ENCODE measurements at regions not wholly inside any gene's neighbourhood (a gene's known extent, or its start where the extent isn't known, plus 50 kb on each side); places are given as distances from the start of the nearest gene placed in this dataset.

DNA sequence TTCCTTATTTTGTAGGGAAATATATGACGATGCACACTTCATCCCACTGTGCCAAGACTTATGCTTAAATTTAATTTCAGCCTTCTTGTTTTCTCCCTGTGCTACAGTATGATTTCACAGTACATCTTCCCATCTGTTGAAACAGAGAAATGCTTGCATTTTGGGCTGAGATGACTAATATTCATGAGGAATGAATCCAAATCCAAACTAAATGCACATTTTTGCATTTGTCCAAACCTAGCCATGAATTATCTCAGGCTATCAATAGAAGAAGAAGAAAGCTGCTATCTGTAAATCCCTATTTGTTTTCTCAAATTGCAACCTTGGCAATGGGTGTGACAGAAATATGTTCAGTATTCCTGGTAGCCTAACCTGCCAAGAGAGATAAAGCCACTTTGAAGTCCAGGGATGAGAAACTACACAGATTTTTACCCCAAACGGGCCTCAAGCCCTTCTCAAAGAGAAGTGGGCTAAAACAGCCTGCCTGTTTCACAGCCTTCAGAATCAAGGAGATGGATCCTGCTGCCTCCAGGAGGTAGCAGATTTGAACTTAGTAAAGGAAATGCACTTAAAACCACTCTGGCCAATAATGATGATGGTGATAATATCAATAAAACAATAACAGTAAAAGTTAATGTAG, 306.9 kb upstream of the NT5C1B start:
- ChIA-PET POLR2A (no interaction called here), CTCF (no interaction called here)
- intact Hi-C loops (cut with micrococcal nuclease) = no loop called here
- dilution Hi-C loops (cut with MboI; ENCODE audit: extremely low pct_ligation_motif_present, low sequenced_read_pairs) = no loop called here
- no peaks in the 10 kb centered on the region for H3K36me3 ChIP-seq (ENCODE audit: control insufficient read depth in 2 of 2, extremely low read depth in 1 of 2, insufficient read depth in 2 of 2, low read length in 2 of 2)
- no peak overlapping the region for H3K4me3 ChIP-seq (replicated peaks in 1 of 3; ENCODE audit: insufficient read depth in 1 of 3, low read depth in 1 of 3, low read length in 3 of 3)
- H3K27ac ChIP-seq (ENCODE audit: insufficient read depth, low read depth, low read length) = no peak overlapping the region
- H3K79me2 ChIP-seq (ENCODE audit: control insufficient read depth, insufficient read depth, low read length) = no peaks in the 10 kb centered on the region
- no peak overlapping the region for H3K4me2 ChIP-seq (ENCODE audit: insufficient read depth, low read length)
- H3K9me1 ChIP-seq (replicated peaks; ENCODE audit: control insufficient read depth, extremely low read depth, insufficient read depth, low read length) = no peaks in the 10 kb centered on the region
- TF ChIP-seq EZH2 (IDR thresholded peaks at IDR 0.05; ENCODE audit: borderline replicate concordance, low read depth, low read length, severe bottlenecking) (no peak), FOS (IDR thresholded peaks at IDR 0.05; ENCODE audit: borderline replicate concordance, insufficient read depth, low read length) (no peak), MYC (IDR thresholded peaks at IDR 0.05; ENCODE audit: low read depth, low read length) (no peak), JUN (IDR thresholded peaks at IDR 0.05; ENCODE audit: borderline replicate concordance, insufficient read depth, insufficient read length, low read depth) (no peak)
- no peak overlapping the region for H2AFZ ChIP-seq (ENCODE audit: low read depth, low read length)
- H3K27me3 ChIP-seq (ENCODE audit: control insufficient read depth in 2 of 2, insufficient read depth in 2 of 2, low read length in 2 of 2) = no peaks in the 10 kb centered on the region
- H3K4me1 ChIP-seq (ENCODE audit: control insufficient read depth, extremely low read depth, insufficient read depth, low read length) = no peaks in the 10 kb centered on the region
- no peaks in the 10 kb centered on the region for H3K9me3 ChIP-seq (replicated peaks; ENCODE audit: control insufficient read depth, insufficient read depth, low read length)
- H3K9ac ChIP-seq (replicated peaks; ENCODE audit: extremely low read depth, insufficient read depth, low read length) = no peak overlapping the region
- no peak for FAIRE-seq
- no TSS peak for BruUV-seq (replicated peaks)
- DNase-seq (ENCODE audit: low read depth, low spot score) = no peak
- H4K20me1 ChIP-seq (replicated peaks; ENCODE audit: control insufficient read depth, extremely low read depth, insufficient read depth, low read length) = no peaks in the 10 kb centered on the region

DNA sequence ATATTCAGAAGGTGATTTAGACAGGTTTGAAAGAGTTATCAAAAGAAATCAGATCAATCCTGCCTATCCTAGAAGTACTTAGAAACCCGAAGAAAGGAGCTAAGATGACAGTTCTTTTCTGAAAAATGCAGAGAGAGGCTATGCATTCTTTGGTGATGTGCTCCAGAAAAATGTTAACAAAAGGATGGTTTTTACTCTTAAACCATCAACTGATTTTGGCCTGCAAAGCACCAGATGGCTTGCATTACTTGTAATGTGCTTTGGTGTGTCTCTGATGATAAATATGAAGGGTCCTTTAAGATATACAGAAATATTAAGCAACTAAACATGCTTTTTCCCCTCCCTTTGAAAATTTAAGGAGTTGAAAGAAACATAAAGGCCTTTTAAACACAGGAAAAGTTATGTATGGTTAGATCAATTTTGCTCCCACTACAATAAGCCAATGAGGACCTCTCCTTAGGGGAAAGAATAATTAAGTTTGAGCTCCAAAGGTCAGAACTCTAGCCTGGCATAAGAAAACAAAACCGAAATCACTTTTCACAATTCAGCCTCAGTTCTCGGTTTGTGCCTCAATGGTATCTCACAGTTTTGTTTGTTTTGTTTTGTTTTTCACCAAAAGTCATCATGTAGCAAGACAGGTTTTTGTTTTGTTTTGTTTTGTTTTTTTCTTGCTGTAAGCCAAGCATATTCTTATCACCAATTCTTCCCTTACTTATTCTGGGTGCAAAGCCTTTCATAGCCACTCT, 302.4 kb upstream of the NT5C1B start:
- Histone ChIP-seq H3K9me3 (replicated peaks; ENCODE audit: control insufficient read depth, insufficient read depth, low read length) (no peaks in the 10 kb centered on the region), H3K36me3 (ENCODE audit: control insufficient read depth in 2 of 2, extremely low read depth in 1 of 2, insufficient read depth in 2 of 2, low read length in 2 of 2) (no peaks in the 10 kb centered on the region), H3K9me1 (replicated peaks; ENCODE audit: control insufficient read depth, extremely low read depth, insufficient read depth, low read length) (no peaks in the 10 kb centered on the region), H3K9ac (replicated peaks; ENCODE audit: extremely low read depth, insufficient read depth, low read length) (no peak overlapping the region), H2AFZ (ENCODE audit: low read depth, low read length) (no peak overlapping the region), H3K4me3 (replicated peaks in 1 of 3; ENCODE audit: insufficient read depth in 1 of 3, low read depth in 1 of 3, low read length in 3 of 3) (no peak overlapping the region), H3K27ac (ENCODE audit: insufficient read depth, low read depth, low read length) (no peak overlapping the region), H3K4me1 (ENCODE audit: control insufficient read depth, extremely low read depth, insufficient read depth, low read length) (no peaks in the 10 kb centered on the region), H4K20me1 (replicated peaks; ENCODE audit: control insufficient read depth, extremely low read depth, insufficient read depth, low read length) (no peaks in the 10 kb centered on the region), H3K4me2 (ENCODE audit: insufficient read depth, low read length) (no peak overlapping the region), H3K27me3 (ENCODE audit: control insufficient read depth in 2 of 2, insufficient read depth in 2 of 2, low read length in 2 of 2) (no peaks in the 10 kb centered on the region), H3K79me2 (ENCODE audit: control insufficient read depth, insufficient read depth, low read length) (no peaks in the 10 kb centered on the region)
- intact Hi-C loops (cut with micrococcal nuclease) (no loop called here), dilution Hi-C loops (cut with MboI; ENCODE audit: extremely low pct_ligation_motif_present, low sequenced_read_pairs) (no loop called here)
- CTCF ChIA-PET = no interaction called here
- no TSS peak for BruUV-seq (replicated peaks)
- TF ChIP-seq FOS (IDR thresholded peaks at IDR 0.05; ENCODE audit: borderline replicate concordance, insufficient read depth, low read length) = no peak
- TF ChIP-seq, protein P1, sequence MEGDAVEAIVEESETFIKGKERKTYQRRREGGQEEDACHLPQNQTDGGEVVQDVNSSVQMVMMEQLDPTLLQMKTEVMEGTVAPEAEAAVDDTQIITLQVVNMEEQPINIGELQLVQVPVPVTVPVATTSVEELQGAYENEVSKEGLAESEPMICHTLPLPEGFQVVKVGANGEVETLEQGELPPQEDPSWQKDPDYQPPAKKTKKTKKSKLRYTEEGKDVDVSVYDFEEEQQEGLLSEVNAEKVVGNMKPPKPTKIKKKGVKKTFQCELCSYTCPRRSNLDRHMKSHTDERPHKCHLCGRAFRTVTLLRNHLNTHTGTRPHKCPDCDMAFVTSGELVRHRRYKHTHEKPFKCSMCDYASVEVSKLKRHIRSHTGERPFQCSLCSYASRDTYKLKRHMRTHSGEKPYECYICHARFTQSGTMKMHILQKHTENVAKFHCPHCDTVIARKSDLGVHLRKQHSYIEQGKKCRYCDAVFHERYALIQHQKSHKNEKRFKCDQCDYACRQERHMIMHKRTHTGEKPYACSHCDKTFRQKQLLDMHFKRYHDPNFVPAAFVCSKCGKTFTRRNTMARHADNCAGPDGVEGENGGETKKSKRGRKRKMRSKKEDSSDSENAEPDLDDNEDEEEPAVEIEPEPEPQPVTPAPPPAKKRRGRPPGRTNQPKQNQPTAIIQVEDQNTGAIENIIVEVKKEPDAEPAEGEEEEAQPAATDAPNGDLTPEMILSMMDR (IDR thresholded peaks at IDR 0.05; ENCODE audit: extremely low read depth in 1 of 2, insufficient read depth in 1 of 2, low read depth in 1 of 2, low read length in 2 of 2) = no peak
- no peak for TF ChIP-seq GATA2 (IDR thresholded peaks at IDR 0.05; ENCODE audit: insufficient read depth, insufficient read length, low read depth, low read length)
- TF ChIP-seq POLR2AphosphoS5 (IDR thresholded peaks at IDR 0.05; ENCODE audit: insufficient read depth, low read depth, low read length) = no peak
- TF ChIP-seq, protein P2, sequence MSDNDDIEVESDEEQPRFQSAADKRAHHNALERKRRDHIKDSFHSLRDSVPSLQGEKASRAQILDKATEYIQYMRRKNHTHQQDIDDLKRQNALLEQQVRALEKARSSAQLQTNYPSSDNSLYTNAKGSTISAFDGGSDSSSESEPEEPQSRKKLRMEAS (IDR thresholded peaks at IDR 0.05; ENCODE audit: insufficient read depth, insufficient read length) = no peak
- no peak for TF ChIP-seq EZH2 (IDR thresholded peaks at IDR 0.05; ENCODE audit: borderline replicate concordance, low read depth, low read length, severe bottlenecking)
- no peak for TF ChIP-seq JUN (IDR thresholded peaks at IDR 0.05; ENCODE audit: borderline replicate concordance, insufficient read depth, insufficient read length, low read depth)
- TF ChIP-seq POLR2A (IDR thresholded peaks at IDR 0.05; ENCODE audit: low read depth, low read length) = no peak
- TF ChIP-seq MYC (IDR thresholded peaks at IDR 0.05; ENCODE audit: low read depth, low read length) = no peak
- DNase-seq (ENCODE audit: low read depth, low spot score) (no peak), FAIRE-seq (no peak)
- POLR2A ChIA-PET = no interaction called here

Measured in endothelial cell of umbilical vein (primary cell).